HG02870 (cell line): ENCODE measurements at regions not wholly inside any gene's neighbourhood (a gene's known extent, or its start where the extent isn't known, plus 50 kb on each side); places are given as distances from the start of the nearest gene placed in this dataset.
"Not testable (repeated sequence)": the region's sequence is repeated elsewhere in the genome, so short reads cannot be mapped to it uniquely, and the experiment has no call there.

Source experiments
- ATAC-seq: cut with Tn5 transposase; IDR thresholded peaks from one replicate; pipeline ENCODE4 v1.9.1; 2021; ENCODE audit warnings: mild to moderate bottlenecking, moderate library complexity; ENCODE audit not compliant: unreplicated experiment

- no peak for ATAC-seq
Observed at GRCh38 chr7:130789436-130789835, 55.4 kb upstream of the KLF14 start.

- no peak for ATAC-seq
Observed at GRCh38 chr7:130791746-130792145, 57.7 kb upstream of the KLF14 start.

GRCh38 chr7:130793855-130794618 lies 60.0 kb upstream of the KLF14 start:
- ATAC-seq: no peak

- ATAC-seq: no peak
Observed at GRCh38 chr7:130794619-130794922, 60.6 kb upstream of the KLF14 start.

- ATAC-seq: not testable (repeated sequence)
Observed at GRCh38 chr7:130796425-130796824, 62.4 kb upstream of the KLF14 start.

- no peak for ATAC-seq
Observed at GRCh38 chr7:130803127-130803526, 69.1 kb upstream of the KLF14 start.

- ATAC-seq: no peak
Observed at GRCh38 chr7:130804220-130804619, 70.2 kb upstream of the KLF14 start.

- not testable (repeated sequence) for ATAC-seq
Observed at GRCh38 chr7:130812819-130813218, 78.8 kb upstream of the KLF14 start.

- no peak for ATAC-seq
Observed at GRCh38 chr7:130814778-130815335, 80.8 kb upstream of the KLF14 start.

- no peak for ATAC-seq
Observed at GRCh38 chr7:130818056-130818455, 84.0 kb upstream of the KLF14 start.

- ATAC-seq: no peak
Observed at GRCh38 chr7:130821864-130822263, 87.9 kb upstream of the KLF14 start.

GRCh38 chr7:130822642-130823041 lies 88.6 kb upstream of the KLF14 start:
- no peak for ATAC-seq

GRCh38 chr7:130823060-130823459 lies 89.1 kb upstream of the KLF14 start:
- ATAC-seq: no peak

- ATAC-seq: no peak
Observed at GRCh38 chr7:130825819-130826218, 91.8 kb upstream of the KLF14 start.

GRCh38 chr7:130829415-130829814 lies 95.4 kb upstream of the KLF14 start:
- ATAC-seq: no peak

- ATAC-seq: no peak
Observed at GRCh38 chr7:130831322-130831721, 97.3 kb upstream of the KLF14 start.

- no peak for ATAC-seq
Observed at GRCh38 chr7:130831817-130832481, 97.9 kb upstream of the KLF14 start.

GRCh38 chr7:130838738-130839137 lies 104.7 kb upstream of the KLF14 start:
- peak; percentile 50 for ATAC-seq

- ATAC-seq: no peak
Observed at GRCh38 chr7:130840599-130840998, 106.6 kb upstream of the KLF14 start.

- ATAC-seq: no peak
Observed at GRCh38 chr7:130841416-130841815, 107.4 kb upstream of the KLF14 start.

GRCh38 chr7:130843703-130844102 lies 109.7 kb upstream of the KLF14 start:
- ATAC-seq: no peak

GRCh38 chr7:130844811-130845580 lies 111.0 kb upstream of the KLF14 start:
- ATAC-seq: no peak
